Neutrophil (primary cell): ENCODE measurements at regions not wholly inside any gene's neighbourhood (a gene's known extent, or its start where the extent isn't known, plus 50 kb on each side); places are given as distances from the start of the nearest gene placed in this dataset.

Experiments used
- H3K27ac ChIP-seq: fragments of 200-600 bp; sonication (generic); 2 replicates; pipeline ENCODE4 v1.5.1; 2016; ENCODE audit warnings: mild to moderate bottlenecking, moderate library complexity
- H3K27me3 ChIP-seq: fragments of 200-600 bp; sonication (generic); 2 replicates; pipeline ENCODE4 v1.6.0; 2016; ENCODE audit warnings: mild to moderate bottlenecking
- H3K36me3 ChIP-seq: fragments of 200-600 bp; sonication (generic); 2 replicates; pipeline ENCODE4 v1.5.1; 2017
- H3K4me1 ChIP-seq, 2 experiments: fragments of 200-600 bp in 1 of 2; sonication (generic) in 1 of 2; 1 replicate in 1 of 2; 2 replicates in 1 of 2; pipeline versions ENCODE4 v1.5.1 to v1.6.1; 2013 to 2016; ENCODE audit warnings: low read depth in 1 of 2, low read length in 1 of 2, mild to moderate bottlenecking in 1 of 2, moderate library complexity in 1 of 2; ENCODE audit not compliant: control insufficient read depth in 1 of 2, insufficient read depth in 1 of 2
- H3K4me3 ChIP-seq, 2 experiments: fragments of 200-600 bp in 1 of 2; sonication (generic) in 1 of 2; 1 replicate in 1 of 2; 2 replicates in 1 of 2; pipeline ENCODE4 v1.5.1; 2013 to 2016; ENCODE audit warnings: low read depth in 1 of 2, low read length in 1 of 2, mild to moderate bottlenecking in 1 of 2, moderate library complexity in 1 of 2
- H3K9me3 ChIP-seq: fragments of 200-600 bp; sonication (generic); 2 replicates; pipeline ENCODE4 v1.5.1; 2016
- TF ChIP-seq, protein P1 (sequence below): fragments of 200-600 bp; sonication (generic); IDR thresholded peaks from 2 replicates; pipeline ENCODE4 v1.5.1; 2016; ENCODE audit warnings: antibody characterized with exemption

- Histone ChIP-seq H3K27ac (no peak overlapping the region), H3K9me3 (no peaks in the 10 kb centered on the region), H3K27me3 (no peaks in the 10 kb centered on the region), H3K36me3 (no peaks in the 10 kb centered on the region), H3K4me1 (no peaks in the 10 kb centered on the region), H3K4me3 (no peak overlapping the region)
- TF ChIP-seq, protein P1, sequence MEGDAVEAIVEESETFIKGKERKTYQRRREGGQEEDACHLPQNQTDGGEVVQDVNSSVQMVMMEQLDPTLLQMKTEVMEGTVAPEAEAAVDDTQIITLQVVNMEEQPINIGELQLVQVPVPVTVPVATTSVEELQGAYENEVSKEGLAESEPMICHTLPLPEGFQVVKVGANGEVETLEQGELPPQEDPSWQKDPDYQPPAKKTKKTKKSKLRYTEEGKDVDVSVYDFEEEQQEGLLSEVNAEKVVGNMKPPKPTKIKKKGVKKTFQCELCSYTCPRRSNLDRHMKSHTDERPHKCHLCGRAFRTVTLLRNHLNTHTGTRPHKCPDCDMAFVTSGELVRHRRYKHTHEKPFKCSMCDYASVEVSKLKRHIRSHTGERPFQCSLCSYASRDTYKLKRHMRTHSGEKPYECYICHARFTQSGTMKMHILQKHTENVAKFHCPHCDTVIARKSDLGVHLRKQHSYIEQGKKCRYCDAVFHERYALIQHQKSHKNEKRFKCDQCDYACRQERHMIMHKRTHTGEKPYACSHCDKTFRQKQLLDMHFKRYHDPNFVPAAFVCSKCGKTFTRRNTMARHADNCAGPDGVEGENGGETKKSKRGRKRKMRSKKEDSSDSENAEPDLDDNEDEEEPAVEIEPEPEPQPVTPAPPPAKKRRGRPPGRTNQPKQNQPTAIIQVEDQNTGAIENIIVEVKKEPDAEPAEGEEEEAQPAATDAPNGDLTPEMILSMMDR = no peak
Observed at GRCh38 chr3:59261009-59261408, 211.2 kb upstream of the CFAP20DC start.

DNA sequence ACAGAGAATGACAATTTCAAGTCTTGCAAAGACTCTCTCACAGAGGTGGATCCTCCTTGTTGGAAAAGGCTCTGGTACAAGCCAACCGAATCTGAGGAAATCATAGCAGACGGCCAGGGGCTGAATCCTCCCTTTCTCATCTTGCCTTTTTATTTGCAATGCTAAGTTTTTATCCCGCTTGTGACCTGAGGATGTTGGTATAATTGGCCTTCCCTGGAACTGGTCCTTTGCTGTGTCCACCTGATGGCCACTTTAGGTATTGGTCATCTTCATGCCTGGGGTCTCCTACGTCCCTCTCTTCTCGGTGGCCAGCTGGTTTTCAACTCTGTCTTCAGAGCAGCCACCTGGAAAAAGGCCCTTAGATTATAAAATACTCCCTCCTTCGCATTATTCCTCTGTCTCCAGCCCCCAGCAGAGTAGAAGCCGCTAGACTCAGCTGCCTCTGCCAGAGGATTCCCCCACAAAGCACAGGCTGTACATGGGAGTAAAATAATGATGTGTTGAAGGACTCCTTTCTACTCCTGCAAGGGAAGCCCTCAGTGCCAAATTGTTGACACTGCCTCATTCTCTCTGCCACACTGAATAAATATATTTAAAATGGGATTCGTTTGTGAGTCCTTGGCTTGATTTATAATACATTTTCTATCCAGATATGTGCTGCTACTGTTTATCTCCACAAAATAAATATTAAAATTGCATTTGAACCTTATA, 208.9 kb upstream of the CFAP20DC start:
- no peaks in the 10 kb centered on the region for H3K9me3 ChIP-seq
- H3K4me3 ChIP-seq = no peak overlapping the region
- H3K27ac ChIP-seq = no peak overlapping the region
- H3K36me3 ChIP-seq = no peaks in the 10 kb centered on the region
- no peaks in the 10 kb centered on the region for H3K4me1 ChIP-seq
- TF ChIP-seq, protein P1 = no peak
- H3K27me3 ChIP-seq = no peaks in the 10 kb centered on the region

DNA sequence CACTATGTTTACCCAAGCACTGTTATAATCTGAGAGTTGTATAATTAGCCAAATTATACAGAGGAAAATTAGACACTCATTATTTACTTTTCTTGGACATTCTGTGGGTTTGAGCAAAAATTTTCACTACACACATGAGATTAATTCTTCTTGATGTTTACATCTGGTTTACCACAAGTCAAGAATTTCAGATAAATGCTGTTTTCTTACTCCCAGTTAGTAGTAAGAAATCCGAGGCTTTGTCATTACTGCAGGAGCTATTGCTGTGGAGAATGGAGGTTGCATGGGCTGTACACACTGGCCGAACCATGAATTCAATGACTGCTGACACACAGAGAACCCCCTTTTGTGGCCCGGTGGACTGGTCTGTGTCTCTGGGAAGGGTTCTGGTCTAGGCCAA, 207.7 kb upstream of the CFAP20DC start:
- Histone ChIP-seq H3K4me3 (no peak overlapping the region), H3K27ac (no peak overlapping the region), H3K36me3 (no peaks in the 10 kb centered on the region), H3K9me3 (no peaks in the 10 kb centered on the region), H3K27me3 (no peaks in the 10 kb centered on the region), H3K4me1 (no peaks in the 10 kb centered on the region)
- TF ChIP-seq, protein P1 = no peak

- Histone ChIP-seq H3K36me3 (no peaks in the 10 kb centered on the region), H3K9me3 (no peaks in the 10 kb centered on the region), H3K4me3 (no peak overlapping the region), H3K4me1 (no peaks in the 10 kb centered on the region), H3K27me3 (no peaks in the 10 kb centered on the region), H3K27ac (no peak overlapping the region)
- TF ChIP-seq, protein P1 = no peak
Observed at GRCh38 chr3:59256230-59256629, 206.4 kb upstream of the CFAP20DC start.

GRCh38 chr3:59254976-59255375, 205.2 kb upstream of the CFAP20DC start:
- H3K27me3 ChIP-seq = no peaks in the 10 kb centered on the region
- TF ChIP-seq, protein P1 = no peak
- peaks cover 6 to 9% of the 10 kb centered on the region in 2 experiments for H3K4me1 ChIP-seq
- no peaks in the 10 kb centered on the region for H3K9me3 ChIP-seq
- no peaks in the 10 kb centered on the region for H3K36me3 ChIP-seq
- H3K4me3 ChIP-seq = no peak overlapping the region
- H3K27ac ChIP-seq = no peak overlapping the region
